PC-3 (cell line): ENCODE measurements at regions not wholly inside any gene's neighbourhood (a gene's known extent, or its start where the extent isn't known, plus 50 kb on each side); places are given as distances from the start of the nearest gene placed in this dataset.

Experiments
- ATAC-seq: fragments of 200-7000 bp; cut with Tn5 transposase; 2 replicates; pipeline ENCODE4 v1.9.1; 2020; ENCODE audit warnings: mild to moderate bottlenecking, moderate library complexity
- BruUV-seq: library from RNA; stranded (reverse); fragments of 400-500 nt; replicated peaks from 2 replicates; lab custom pipeline; 2021; lab: Mats Ljungman, UMichigan
- CTCF ChIA-PET: fragments of 300-600 bp; sonication (Branson Sonifier 250); formaldehyde crosslinking; loops from one replicate; lab custom pipeline; 2022; ENCODE audit warnings: antibody characterized with exemption; lab: Charles Lee
- POLR2A ChIA-PET: fragments of 300-600 bp; sonication (Branson Sonifier 250); formaldehyde crosslinking; loops from one replicate; lab custom pipeline; 2022; ENCODE audit warnings: antibody characterized with exemption; ENCODE audit not compliant: unreplicated experiment; lab: Charles Lee
- DNase-seq: peaks from one replicate; pipeline ENCODE4 v3.0.0-alpha.2; 2015
- H2AFZ ChIP-seq: fragments of 300-600 bp; sonication (generic); 2 replicates; pipeline ENCODE4 v1.6.0; 2016; ENCODE audit warnings: antibody characterized with exemption, low read length
- H3F3A ChIP-seq: fragments of 300-600 bp; sonication (generic); one replicate; pipeline ENCODE4 v1.6.0; 2017; ENCODE audit warnings: antibody characterized with exemption, low read length, control low read depth, mild to moderate bottlenecking; ENCODE audit not compliant: unreplicated experiment
- H3K27ac ChIP-seq: fragments of 300-600 bp; sonication (generic); 2 replicates; pipeline ENCODE4 v1.5.1; 2016; ENCODE audit warnings: mild to moderate bottlenecking, low read length
- H3K27me3 ChIP-seq: fragments of 300-600 bp; sonication (generic); 2 replicates; pipeline ENCODE4 v1.6.1; 2016; ENCODE audit warnings: low read length, mixed read lengths
- H3K36me3 ChIP-seq: fragments of 300-600 bp; sonication (generic); 2 replicates; pipeline ENCODE4 v1.6.1; 2016; ENCODE audit warnings: low read depth, mixed run types, low read length, mixed read lengths
- H3K4me1 ChIP-seq: fragments of 300-600 bp; sonication (generic); 2 replicates; pipeline ENCODE4 v1.5.1; 2016; ENCODE audit warnings: low read length; ENCODE audit not compliant: insufficient read depth
- H3K4me2 ChIP-seq: fragments of 300-600 bp; sonication (generic); 2 replicates; pipeline ENCODE4 v1.6.0; 2016; ENCODE audit warnings: low read length
- H3K4me3 ChIP-seq: fragments of 300-600 bp; sonication (generic); 2 replicates; pipeline ENCODE4 v1.5.1; 2016; ENCODE audit warnings: mild to moderate bottlenecking, low read length, mixed read lengths
- H3K79me2 ChIP-seq: fragments of 300-600 bp; sonication (generic); 2 replicates; pipeline ENCODE4 v1.6.1; 2017; ENCODE audit warnings: low read length, mixed read lengths
- H3K9ac ChIP-seq: fragments of 300-600 bp; sonication (generic); 2 replicates; pipeline ENCODE4 v1.6.0; 2016; ENCODE audit warnings: mild to moderate bottlenecking, low read length
- H3K9me2 ChIP-seq: fragments of 300-600 bp; sonication (generic); replicated peaks from 2 replicates; pipeline ENCODE4 v1.6.1; 2016; ENCODE audit warnings: mixed run types, low read length, mixed read lengths
- H3K9me3 ChIP-seq: fragments of 300-600 bp; sonication (generic); 2 replicates; pipeline ENCODE4 v1.6.1; 2016; ENCODE audit warnings: low read length, mixed read lengths
- H4K20me1 ChIP-seq: fragments of 300-600 bp; sonication (generic); 2 replicates; pipeline ENCODE4 v1.6.1; 2016; ENCODE audit warnings: low read length, mixed read lengths
- EZH2 ChIP-seq: fragments of 300-600 bp; sonication (generic); IDR thresholded peaks from one replicate; pipeline ENCODE4 v1.6.1; 2017; ENCODE audit warnings: antibody characterized with exemption, mild to moderate bottlenecking, low read length; ENCODE audit not compliant: unreplicated experiment
- EZH2phosphoT487 ChIP-seq: fragments of 300-600 bp; sonication (generic); IDR thresholded peaks from 2 replicates; pipeline ENCODE4 v1.6.1; 2018; ENCODE audit warnings: mild to moderate bottlenecking, antibody characterized with exemption, low read length, borderline replicate concordance
- intact Hi-C: fragments of 100-400 bp; cut with micrococcal nuclease; formaldehyde crosslinking; loops from 2 replicates; pipeline ENCODE4 v1.9.0; 2023
- TF ChIP-seq, protein P1 (sequence below): fragments of 300-600 bp; sonication (generic); conservative IDR thresholded peaks from 2 replicates; pipeline ENCODE4 v1.5.1; 2017; ENCODE audit warnings: antibody characterized with exemption, low read depth, mild to moderate bottlenecking, low read length

GRCh38 chr9:117516676-117517632 is 102.1 kb upstream of the ASTN2 start:
- no peak overlapping the region for H3K4me2 ChIP-seq
- H3K9me2 ChIP-seq = no peaks in the 10 kb centered on the region
- H3K27me3 ChIP-seq = no peaks in the 10 kb centered on the region
- H3K9me3 ChIP-seq = no peaks in the 10 kb centered on the region
- H3K36me3 ChIP-seq = no peaks in the 10 kb centered on the region
- no TSS peak for BruUV-seq
- POLR2A ChIA-PET = no interaction called here
- H2AFZ ChIP-seq = no peak overlapping the region
- TF ChIP-seq EZH2phosphoT487 = no peak
- no peak for TF ChIP-seq EZH2
- TF ChIP-seq, protein P1, sequence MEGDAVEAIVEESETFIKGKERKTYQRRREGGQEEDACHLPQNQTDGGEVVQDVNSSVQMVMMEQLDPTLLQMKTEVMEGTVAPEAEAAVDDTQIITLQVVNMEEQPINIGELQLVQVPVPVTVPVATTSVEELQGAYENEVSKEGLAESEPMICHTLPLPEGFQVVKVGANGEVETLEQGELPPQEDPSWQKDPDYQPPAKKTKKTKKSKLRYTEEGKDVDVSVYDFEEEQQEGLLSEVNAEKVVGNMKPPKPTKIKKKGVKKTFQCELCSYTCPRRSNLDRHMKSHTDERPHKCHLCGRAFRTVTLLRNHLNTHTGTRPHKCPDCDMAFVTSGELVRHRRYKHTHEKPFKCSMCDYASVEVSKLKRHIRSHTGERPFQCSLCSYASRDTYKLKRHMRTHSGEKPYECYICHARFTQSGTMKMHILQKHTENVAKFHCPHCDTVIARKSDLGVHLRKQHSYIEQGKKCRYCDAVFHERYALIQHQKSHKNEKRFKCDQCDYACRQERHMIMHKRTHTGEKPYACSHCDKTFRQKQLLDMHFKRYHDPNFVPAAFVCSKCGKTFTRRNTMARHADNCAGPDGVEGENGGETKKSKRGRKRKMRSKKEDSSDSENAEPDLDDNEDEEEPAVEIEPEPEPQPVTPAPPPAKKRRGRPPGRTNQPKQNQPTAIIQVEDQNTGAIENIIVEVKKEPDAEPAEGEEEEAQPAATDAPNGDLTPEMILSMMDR = no peak
- CTCF ChIA-PET = no interaction called here
- DNase-seq (no peak), ATAC-seq (no peak)
- H3K79me2 ChIP-seq = no peaks in the 10 kb centered on the region
- no peaks in the 10 kb centered on the region for H3F3A ChIP-seq
- intact Hi-C loops = no loop called here
- H3K4me3 ChIP-seq = no peak overlapping the region
- no peak overlapping the region for H3K9ac ChIP-seq
- no peaks in the 10 kb centered on the region for H4K20me1 ChIP-seq
- no peak overlapping the region for H3K27ac ChIP-seq
- H3K4me1 ChIP-seq = no peaks in the 10 kb centered on the region

GRCh38 chr9:117511852-117512481 is 97.1 kb upstream of the ASTN2 start:
- H3K4me2 ChIP-seq = no peak overlapping the region
- H4K20me1 ChIP-seq = no peaks in the 10 kb centered on the region
- CTCF ChIA-PET = no interaction called here
- no peak overlapping the region for H3K9ac ChIP-seq
- H3K36me3 ChIP-seq = no peaks in the 10 kb centered on the region
- H3K4me1 ChIP-seq = no peaks in the 10 kb centered on the region
- no peak overlapping the region for H2AFZ ChIP-seq
- no peak for ATAC-seq
- no peak overlapping the region for H3K27ac ChIP-seq
- no peak for DNase-seq
- H3K79me2 ChIP-seq = no peaks in the 10 kb centered on the region
- H3K9me3 ChIP-seq = no peaks in the 10 kb centered on the region
- TF ChIP-seq, protein P1 = no peak
- no peak for TF ChIP-seq EZH2
- TF ChIP-seq EZH2phosphoT487 = no peak
- no TSS peak for BruUV-seq
- POLR2A ChIA-PET = no interaction called here
- intact Hi-C loops = no loop called here
- H3K9me2 ChIP-seq = no peaks in the 10 kb centered on the region
- no peak overlapping the region for H3K4me3 ChIP-seq
- no peaks in the 10 kb centered on the region for H3K27me3 ChIP-seq
- no peaks in the 10 kb centered on the region for H3F3A ChIP-seq

GRCh38 chr9:117496307-117496706 is 81.5 kb upstream of the ASTN2 start:
- ChIA-PET POLR2A (no interaction called here), CTCF (no interaction called here)
- H2AFZ ChIP-seq = no peak overlapping the region
- H3K9me3 ChIP-seq = no peaks in the 10 kb centered on the region
- no peak overlapping the region for H3K27ac ChIP-seq
- intact Hi-C loops = no loop called here
- H3K4me2 ChIP-seq = no peak overlapping the region
- TF ChIP-seq EZH2phosphoT487 (no peak), EZH2 (no peak)
- TF ChIP-seq, protein P1 = no peak
- BruUV-seq = no TSS peak
- H3K79me2 ChIP-seq = no peaks in the 10 kb centered on the region
- H3K4me3 ChIP-seq = no peak overlapping the region
- no peak for DNase-seq
- H3K9me2 ChIP-seq = no peaks in the 10 kb centered on the region
- no peaks in the 10 kb centered on the region for H3K36me3 ChIP-seq
- no peak for ATAC-seq
- no peaks in the 10 kb centered on the region for H3K4me1 ChIP-seq
- H3K9ac ChIP-seq = no peak overlapping the region
- no peaks in the 10 kb centered on the region for H4K20me1 ChIP-seq
- no peaks in the 10 kb centered on the region for H3F3A ChIP-seq
- H3K27me3 ChIP-seq = no peaks in the 10 kb centered on the region
